BE2C (cell line): ENCODE measurements at regions not wholly inside any gene's neighbourhood (a gene's known extent, or its start where the extent isn't known, plus 50 kb on each side); places are given as distances from the start of the nearest gene placed in this dataset.
A peak's percentile ranks its signal among the peaks of the same experiment; 100 is the strongest.
"Not testable (repeated sequence)": the region's sequence is repeated elsewhere in the genome, so short reads cannot be mapped to it uniquely, and the experiment has no call there.

Source experiments
- DNase-seq: peaks from one replicate; pipeline ENCODE4 v3.0.0-alpha.2; 2020
- H3K27me3 ChIP-seq: fragments of 250-450 bp; sonication (Bioruptor Pico); 2 replicates; pipeline ENCODE4 v1.5.1; 2020; ENCODE audit warnings: mild to moderate bottlenecking
- H3K36me3 ChIP-seq: fragments of 250-450 bp; sonication (Bioruptor Pico); 2 replicates; pipeline ENCODE4 v1.5.1; 2020; ENCODE audit warnings: mild to moderate bottlenecking
- H3K4me1 ChIP-seq: fragments of 250-450 bp; sonication (Bioruptor Pico); 2 replicates; pipeline ENCODE4 v1.5.1; 2020
- H3K4me3 ChIP-seq: 2 replicates; pipeline ENCODE4 v1.5.1; 2011; ENCODE audit warnings: low read depth, low read length
- H3K9me3 ChIP-seq: fragments of 250-450 bp; sonication (Bioruptor Pico); 2 replicates; pipeline ENCODE4 v1.5.1; 2020
- CTCF ChIP-seq: IDR thresholded peaks from 2 replicates; pipeline ENCODE4 v1.5.1; 2012; ENCODE audit warnings: mild to moderate bottlenecking, low read depth, low read length

- no peak for DNase-seq
- TF ChIP-seq CTCF, result no peak
- H3K9me3 ChIP-seq, result peaks cover 14% of the 10 kb centered on the region
Observed at GRCh38 chr14:46108228-46108627, 543.4 kb downstream of the RPL10L start.

GRCh38 chr14:46100901-46101300, 550.7 kb downstream of the RPL10L start:
- not testable (repeated sequence) for H3K4me1 ChIP-seq, H3K36me3 ChIP-seq, H3K9me3 ChIP-seq, H3K4me3 ChIP-seq, H3K27me3 ChIP-seq, DNase-seq

More at GRCh38 chr14:46108228-46108627, 543.4 kb downstream of the RPL10L start:
- no peaks in the 10 kb centered on the region for H3K4me1 ChIP-seq
- H3K36me3 ChIP-seq, result no peaks in the 10 kb centered on the region
- no peaks in the 10 kb centered on the region for H3K27me3 ChIP-seq
- H3K4me3 ChIP-seq, result no peak overlapping the region

- Histone ChIP-seq H3K4me3 (no peak overlapping the region), H3K9me3 (no peaks in the 10 kb centered on the region), H3K27me3 (no peaks in the 10 kb centered on the region), H3K4me1 (no peaks in the 10 kb centered on the region; the same call in 1 of the 2 replicates), H3K36me3 (no peaks in the 10 kb centered on the region)
- no peak for DNase-seq
- TF ChIP-seq CTCF, result no peak
Observed at GRCh38 chr14:46091819-46092218, 559.8 kb downstream of the RPL10L start.

GRCh38 chr14:46087604-46088003, 564.0 kb downstream of the RPL10L start:
- Histone ChIP-seq H3K4me3 (no peak overlapping the region), H3K9me3 (no peaks in the 10 kb centered on the region), H3K36me3 (no peaks in the 10 kb centered on the region), H3K27me3 (no peaks in the 10 kb centered on the region), H3K4me1 (no peaks in the 10 kb centered on the region; the same call in 1 of the 2 replicates)
- TF ChIP-seq CTCF, result no peak
- DNase-seq, result no peak

- Histone ChIP-seq H3K4me1 (no peaks in the 10 kb centered on the region), H3K27me3 (no peaks in the 10 kb centered on the region), H3K9me3 (no peaks in the 10 kb centered on the region), H3K4me3 (no peak overlapping the region), H3K36me3 (no peaks in the 10 kb centered on the region)
- DNase-seq, result no peak
- no peak for TF ChIP-seq CTCF
Observed at GRCh38 chr14:46074061-46074460, 577.5 kb downstream of the RPL10L start.

- no peaks in the 10 kb centered on the region for H3K27me3 ChIP-seq
- no peaks in the 10 kb centered on the region; the same call in 1 of the 2 replicates for H3K4me1 ChIP-seq
- H3K9me3 ChIP-seq, result no peaks in the 10 kb centered on the region
- H3K36me3 ChIP-seq, result no peaks in the 10 kb centered on the region
- peak overlapping the region; percentile 61 for H3K4me3 ChIP-seq
- DNase-seq, result peak; percentile 89
- no peak for TF ChIP-seq CTCF
Observed at GRCh38 chr14:46063872-46064271, 587.7 kb downstream of the RPL10L start.
